HG03439 (cell line): ENCODE measurements at regions not wholly inside any gene's neighbourhood (a gene's known extent, or its start where the extent isn't known, plus 50 kb on each side); places are given as distances from the start of the nearest gene placed in this dataset.

Experiments
- ATAC-seq: cut with Tn5 transposase; IDR thresholded peaks from one replicate; pipeline ENCODE4 v1.9.1; 2021; ENCODE audit warnings: mild to moderate bottlenecking, moderate library complexity; ENCODE audit not compliant: unreplicated experiment

GRCh38 chr11:32262367-32262766, 171.5 kb downstream of the RCN1 start:
- no peak for ATAC-seq

- ATAC-seq = no peak
Measured at GRCh38 chr11:32265911-32266310, 169.4 kb downstream of the WT1 start.

GRCh38 chr11:32266601-32267000, 168.7 kb downstream of the WT1 start:
- no peak for ATAC-seq

GRCh38 chr11:32267679-32268187, 167.6 kb downstream of the WT1 start:
- no peak for ATAC-seq

- ATAC-seq = no peak
Measured at GRCh38 chr11:32273931-32274330, 161.4 kb downstream of the WT1 start.

GRCh38 chr11:32279672-32280071, 155.7 kb downstream of the WT1 start:
- no peak for ATAC-seq

GRCh38 chr11:32280339-32280738, 155.0 kb downstream of the WT1 start:
- no peak for ATAC-seq

GRCh38 chr11:32288276-32288675, 147.1 kb downstream of the WT1 start:
- no peak for ATAC-seq

GRCh38 chr11:32289701-32290100, 145.6 kb downstream of the WT1 start:
- ATAC-seq = no peak

GRCh38 chr11:32290783-32291182, 144.6 kb downstream of the WT1 start:
- ATAC-seq = no peak

GRCh38 chr11:32297611-32298011, 137.7 kb downstream of the WT1 start:
- ATAC-seq = no peak

- ATAC-seq = no peak
Measured at GRCh38 chr11:32302826-32303225, 132.5 kb downstream of the WT1 start.

GRCh38 chr11:32304521-32304920, 130.8 kb downstream of the WT1 start:
- no peak for ATAC-seq

- no peak for ATAC-seq
Measured at GRCh38 chr11:32305460-32305859, 129.9 kb downstream of the WT1 start.

GRCh38 chr11:32307471-32307870, 127.9 kb downstream of the WT1 start:
- ATAC-seq = no peak

- no peak for ATAC-seq
Measured at GRCh38 chr11:32307913-32308312, 127.4 kb downstream of the WT1 start.

- ATAC-seq = no peak
Measured at GRCh38 chr11:32309530-32310213, 125.7 kb downstream of the WT1 start.

GRCh38 chr11:32310214-32310601, 125.1 kb downstream of the WT1 start:
- ATAC-seq = no peak

- ATAC-seq = no peak
Measured at GRCh38 chr11:32311346-32312065, 123.8 kb downstream of the WT1 start.

GRCh38 chr11:32312206-32312817, 123.0 kb downstream of the WT1 start:
- no peak for ATAC-seq

GRCh38 chr11:32312865-32313403, 122.4 kb downstream of the WT1 start:
- ATAC-seq = no peak

- no peak for ATAC-seq
Measured at GRCh38 chr11:32313477-32313876, 121.9 kb downstream of the WT1 start.
